SH-SY5Y (cell line): ENCODE measurements at regions not wholly inside any gene's neighbourhood (a gene's known extent, or its start where the extent isn't known, plus 50 kb on each side); places are given as distances from the start of the nearest gene placed in this dataset.

Source experiments
- GATA2 ChIP-seq: IDR thresholded peaks from 2 replicates; pipeline ENCODE4 v1.6.1; 2011; ENCODE audit warnings: mild to moderate bottlenecking, low read depth, low read length
- GATA3 ChIP-seq: IDR thresholded peaks from 2 replicates; pipeline ENCODE4 v1.6.1; 2011; ENCODE audit warnings: low read depth, mild to moderate bottlenecking, low read length, moderate library complexity

GRCh38 chr2:35784777-35785176, 570.8 kb upstream of the CRIM1 start:
- TF ChIP-seq GATA2 (no peak), GATA3 (no peak)
